Gastrocnemius medialis (tissue), 4 donors: ENCODE measurements at regions not wholly inside any gene's neighbourhood (a gene's known extent, or its start where the extent isn't known, plus 50 kb on each side); places are given as distances from the start of the nearest gene placed in this dataset.

Experiments
- CTCF ChIP-seq, 5 experiments: fragments of 450-650 bp in 3 of 5; fragments of 200-600 bp in 2 of 5; sonication (generic) in 2 of 5; IDR thresholded peaks in 4 of 5; conservative IDR thresholded peaks in 1 of 5; 1 replicate in 4 of 5; 2 replicates in 1 of 5; pipeline ENCODE4 v1.5.1; 2016 to 2019; ENCODE audit warnings: antibody characterized with exemption in 5 of 5, mild to moderate bottlenecking in 3 of 5, moderate library complexity in 3 of 5
- POLR2A ChIP-seq, 2 donors: fragments of 450-650 bp; IDR thresholded peaks; one replicate each; pipeline ENCODE4 v1.6.1; 2017; ENCODE audit warnings: antibody characterized with exemption in 2 of 2, mild to moderate bottlenecking in 2 of 2, moderate library complexity in 2 of 2

- TF ChIP-seq POLR2A (IDR thresholded peaks at IDR 0.05) (no peak), CTCF (IDR thresholded peaks at IDR 0.05 in 4 of 5, conservative IDR thresholded peaks at IDR 0.05 in 1 of 5) (no peak)
Observed at GRCh38 chr18:61127714-61128467, 205.3 kb upstream of the CDH20 start.
